GM12865 (cell line): ENCODE measurements at regions not wholly inside any gene's neighbourhood (a gene's known extent, or its start where the extent isn't known, plus 50 kb on each side); places are given as distances from the start of the nearest gene placed in this dataset.

Experiments
- DNase-seq: peaks from one replicate; pipeline ENCODE4 v3.0.0; 2010; ENCODE audit warnings: low read depth
- H3K4me3 ChIP-seq: 2 replicates; pipeline ENCODE4 v1.5.1; 2011; ENCODE audit warnings: mild to moderate bottlenecking, low read depth, low read length, control low read depth
- CTCF ChIP-seq: IDR thresholded peaks from 2 replicates; pipeline ENCODE4 v1.5.1; 2011; ENCODE audit warnings: low read length, control low read depth, low read depth, inconsistent platforms; ENCODE audit not compliant: insufficient read depth; ENCODE audit errors: missing control alignments

GRCh38 chr11:80086496-80087055, 645.7 kb upstream of the TENM4 start:
- H3K4me3 ChIP-seq = no peak overlapping the region
- no peak for DNase-seq
- TF ChIP-seq CTCF = no peak

- H3K4me3 ChIP-seq = no peak overlapping the region
- TF ChIP-seq CTCF = no peak
- no peak for DNase-seq
These were observed 644.7 kb upstream of the TENM4 start for GRCh38 chr11:80085563-80085962.

- H3K4me3 ChIP-seq = no peak overlapping the region
- DNase-seq = no peak
- TF ChIP-seq CTCF = no peak
These were observed 643.8 kb upstream of the TENM4 start for GRCh38 chr11:80084608-80085007.

- no peak for TF ChIP-seq CTCF
- no peak for DNase-seq
- no peak overlapping the region for H3K4me3 ChIP-seq
These were observed 642.7 kb upstream of the TENM4 start for GRCh38 chr11:80083531-80083951.

GRCh38 chr11:80082406-80082805, 641.6 kb upstream of the TENM4 start:
- TF ChIP-seq CTCF = no peak
- no peak overlapping the region for H3K4me3 ChIP-seq
- DNase-seq = no peak

- no peak for TF ChIP-seq CTCF
- no peak for DNase-seq
- H3K4me3 ChIP-seq = no peak overlapping the region
These were observed 636.3 kb upstream of the TENM4 start for GRCh38 chr11:80077113-80077512.

GRCh38 chr11:80074837-80075236, 634.0 kb upstream of the TENM4 start:
- TF ChIP-seq CTCF = no peak
- DNase-seq = no peak
- no peak overlapping the region for H3K4me3 ChIP-seq
